ENCODE measurements at regions not wholly inside any gene's neighbourhood (a gene's known extent, or its start where the extent isn't known, plus 50 kb on each side); places are given as distances from the start of the nearest gene placed in this dataset.

DNA sequence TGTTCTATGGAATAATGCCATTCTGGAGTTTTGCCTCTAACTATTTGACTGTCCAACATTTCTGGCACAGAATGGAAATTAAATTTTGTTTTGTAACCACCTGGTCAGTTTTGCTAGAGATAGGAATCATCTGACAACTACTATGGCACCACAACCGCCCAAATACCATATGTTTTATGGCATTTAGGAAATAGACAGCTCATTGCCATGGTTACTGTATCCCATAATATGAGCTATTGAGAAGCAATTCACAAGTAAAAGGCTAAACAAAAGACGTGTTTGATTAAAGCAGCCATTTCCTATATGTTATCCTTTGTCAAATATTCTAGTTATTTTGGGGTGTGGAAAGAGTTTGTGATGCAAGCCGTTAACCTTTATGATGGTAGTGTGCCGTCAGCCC lies 1105.3 kb upstream of the LCORL start:
- TF ChIP-seq POLR2A (IDR thresholded peaks at IDR 0.05; ENCODE audit: low read depth, low read length) (no peak), TAF1 (IDR thresholded peaks at IDR 0.05; ENCODE audit: borderline replicate concordance, low read depth, low read length) (no peak), POLR2AphosphoS5 (IDR thresholded peaks at IDR 0.05; ENCODE audit: low read depth, low read length) (no peak)
